A673 (cell line): ENCODE measurements at regions not wholly inside any gene's neighbourhood (a gene's known extent, or its start where the extent isn't known, plus 50 kb on each side); places are given as distances from the start of the nearest gene placed in this dataset.

Experiments used
- BruUV-seq: library from RNA; stranded (reverse); fragments of 400-500 nt; replicated peaks from 2 replicates; lab custom pipeline; 2021; lab: Mats Ljungman, UMichigan
- CTCF ChIA-PET: fragments of 300-600 bp; sonication (Branson Sonifier 250); formaldehyde crosslinking; loops from one replicate; lab custom pipeline; 2022; ENCODE audit warnings: antibody characterized with exemption; lab: Charles Lee
- POLR2A ChIA-PET: fragments of 300-600 bp; sonication (Branson Sonifier 250); formaldehyde crosslinking; loops from one replicate; lab custom pipeline; 2022; ENCODE audit warnings: antibody characterized with exemption; ENCODE audit not compliant: low non-redundant PET; lab: Charles Lee
- DNase-seq: peaks from one replicate; pipeline ENCODE4 v3.0.0-alpha.2; 2015; ENCODE audit warnings: low spot score
- H3K27ac ChIP-seq: fragments of 200-600 bp; sonication (generic); 2 replicates; pipeline ENCODE4 v1.5.1; 2016; ENCODE audit warnings: mixed run types, low read depth, mild to moderate bottlenecking, mixed read lengths, antibody characterized with exemption, low read length; ENCODE audit not compliant: poor library complexity, severe bottlenecking
- H3K27me3 ChIP-seq: fragments of 200-600 bp; sonication (generic); replicated peaks from 2 replicates; pipeline ENCODE4 v1.6.1; 2017; ENCODE audit warnings: mixed run types, low read depth, mild to moderate bottlenecking, mixed read lengths, antibody characterized with exemption, low read length; ENCODE audit not compliant: insufficient read depth, poor library complexity
- H3K36me3 ChIP-seq: fragments of 200-600 bp; sonication (generic); 2 replicates; pipeline ENCODE4 v1.6.1; 2016; ENCODE audit warnings: mixed run types, mild to moderate bottlenecking, mixed read lengths, antibody characterized with exemption, low read length; ENCODE audit not compliant: insufficient read depth, poor library complexity, severe bottlenecking
- H3K4me1 ChIP-seq: fragments of 200-600 bp; sonication (generic); 2 replicates; pipeline ENCODE4 v1.6.1; 2017; ENCODE audit warnings: mixed run types, mild to moderate bottlenecking, mixed read lengths, antibody characterized with exemption, low read length; ENCODE audit not compliant: insufficient read depth, poor library complexity, severe bottlenecking
- H3K4me3 ChIP-seq: fragments of 200-600 bp; sonication (generic); 2 replicates; pipeline ENCODE4 v1.5.1; 2016; ENCODE audit warnings: low read depth, mixed run types, mild to moderate bottlenecking, mixed read lengths, low read length; ENCODE audit not compliant: poor library complexity, severe bottlenecking
- H3K9me3 ChIP-seq: fragments of 200-600 bp; sonication (generic); 2 replicates; pipeline ENCODE4 v1.6.1; 2016; ENCODE audit warnings: mixed run types, low read depth, mild to moderate bottlenecking, mixed read lengths, antibody characterized with exemption, low read length; ENCODE audit not compliant: poor library complexity, severe bottlenecking
- CTCF ChIP-seq: fragments of 300-800, 200-600 bp; sonication (generic); conservative IDR thresholded peaks from 2 replicates; pipeline ENCODE4 v1.5.1; 2017; ENCODE audit warnings: low read depth, mild to moderate bottlenecking, antibody characterized with exemption, low read length, moderate library complexity, mixed read lengths
- EZH2 ChIP-seq: fragments of 200-600 bp; sonication (generic); IDR thresholded peaks from 2 replicates; pipeline ENCODE4 v1.6.1; 2017; ENCODE audit warnings: borderline replicate concordance, low read depth, mild to moderate bottlenecking, mixed read lengths, antibody characterized with exemption, low read length; ENCODE audit not compliant: poor library complexity, severe bottlenecking
- intact Hi-C: fragments of 100-400 bp; cut with micrococcal nuclease; formaldehyde crosslinking; loops from one replicate; pipeline ENCODE4 v1.10.0; 2022; ENCODE audit not compliant: unreplicated experiment

GRCh38 chr17:77757561-77757898 lies 201.0 kb upstream of the TNRC6C start:
- H3K9me3 ChIP-seq, result no peaks in the 10 kb centered on the region
- POLR2A ChIA-PET, result no interaction called here
- no peak overlapping the region for H3K27ac ChIP-seq
- intact Hi-C loops, result no loop called here
- no peaks in the 10 kb centered on the region for H3K27me3 ChIP-seq
- no peaks in the 10 kb centered on the region for H3K36me3 ChIP-seq
- H3K4me1 ChIP-seq, result no peaks in the 10 kb centered on the region
- no peak overlapping the region for H3K4me3 ChIP-seq
- CTCF ChIA-PET, result no interaction called here
- BruUV-seq, result no TSS peak
- DNase-seq, result no peak
- TF ChIP-seq CTCF (no peak), EZH2 (no peak)

GRCh38 chr17:77763023-77763422 lies 195.5 kb upstream of the TNRC6C start:
- Histone ChIP-seq H3K4me3 (no peak overlapping the region), H3K27me3 (no peaks in the 10 kb centered on the region), H3K4me1 (no peaks in the 10 kb centered on the region), H3K9me3 (no peaks in the 10 kb centered on the region), H3K36me3 (no peaks in the 10 kb centered on the region), H3K27ac (no peak overlapping the region)
- BruUV-seq, result no TSS peak
- DNase-seq, result no peak
- ChIA-PET CTCF (no interaction called here), POLR2A (interaction anchor here (0.8 kb wide), 1 partner anchor 49 kb away, joined by 3 read pairs; no protein-coding TSS in a partner anchor)
- intact Hi-C loops, result no loop called here
- no peak for TF ChIP-seq EZH2
- TF ChIP-seq CTCF, result no peak

- intact Hi-C loops, result no loop called here
- POLR2A ChIA-PET, result interaction anchor here (0.8 kb wide), 1 partner anchor 49 kb away, joined by 3 read pairs; no protein-coding TSS in a partner anchor
- Histone ChIP-seq H3K27me3 (no peaks in the 10 kb centered on the region), H3K4me1 (no peaks in the 10 kb centered on the region), H3K9me3 (no peaks in the 10 kb centered on the region), H3K4me3 (no peak overlapping the region), H3K36me3 (no peaks in the 10 kb centered on the region), H3K27ac (no peak overlapping the region)
- TF ChIP-seq CTCF, result no peak
- TF ChIP-seq EZH2, result no peak
- BruUV-seq, result no TSS peak
- CTCF ChIA-PET, result no interaction called here
- no peak for DNase-seq
These were observed 194.9 kb upstream of the TNRC6C start for GRCh38 chr17:77763575-77763974.
